Stimulated activated memory B cell treated with anti-CD40 and anti-IgM and Interleukin-4, amounts not matched to agents 10 μg/mL and 1 μg/mL and 100 μg/mL, for 72 hours (primary cell): ENCODE measurements at regions not wholly inside any gene's neighbourhood (a gene's known extent, or its start where the extent isn't known, plus 50 kb on each side); places are given as distances from the start of the nearest gene placed in this dataset.

Source experiments
- ATAC-seq: fragments of 150-1000 bp; cut with Tn5 transposase; 2 replicates; pipeline ENCODE4 v1.10.0; 2021
- H3K27ac Mint-ChIP-seq: one replicate; pipeline ENCODE4 v1.8.0; 2022; ENCODE audit warnings: mild to moderate bottlenecking, mixed read lengths
- H3K27me3 Mint-ChIP-seq: one replicate; pipeline ENCODE4 v1.8.0; 2022; ENCODE audit warnings: mixed read lengths
- H3K36me3 Mint-ChIP-seq: one replicate; pipeline ENCODE4 v1.8.0; 2022; ENCODE audit warnings: mixed read lengths
- H3K4me1 Mint-ChIP-seq: one replicate; pipeline ENCODE4 v1.8.0; 2022; ENCODE audit warnings: mixed read lengths
- H3K4me3 Mint-ChIP-seq: one replicate; pipeline ENCODE4 v1.8.0; 2022; ENCODE audit warnings: mild to moderate bottlenecking, moderate library complexity, mixed read lengths
- H3K9me3 Mint-ChIP-seq: one replicate; pipeline ENCODE4 v1.8.0; 2022; ENCODE audit warnings: mixed read lengths

GRCh38 chr6:113181164-113181563 lies 676.0 kb upstream of the MARCKS start:
- H3K4me3 Mint-ChIP-seq: no peak overlapping the region
- H3K27ac Mint-ChIP-seq: no peak overlapping the region
- H3K36me3 Mint-ChIP-seq: no peaks in the 10 kb centered on the region
- H3K9me3 Mint-ChIP-seq: no peaks in the 10 kb centered on the region
- ATAC-seq: no peak
- H3K27me3 Mint-ChIP-seq: no peaks in the 10 kb centered on the region
- no peaks in the 10 kb centered on the region for H3K4me1 Mint-ChIP-seq

GRCh38 chr6:113182370-113183141 lies 674.6 kb upstream of the MARCKS start:
- Mint-ChIP-seq H3K27me3 (no peaks in the 10 kb centered on the region), H3K36me3 (no peaks in the 10 kb centered on the region), H3K4me3 (no peak overlapping the region), H3K27ac (no peak overlapping the region), H3K4me1 (no peaks in the 10 kb centered on the region), H3K9me3 (no peaks in the 10 kb centered on the region)
- no peak for ATAC-seq

- H3K4me3 Mint-ChIP-seq: no peak overlapping the region
- no peak for ATAC-seq
- no peak overlapping the region for H3K27ac Mint-ChIP-seq
- H3K36me3 Mint-ChIP-seq: no peaks in the 10 kb centered on the region
- peaks cover 7% of the 10 kb centered on the region for H3K27me3 Mint-ChIP-seq
- no peaks in the 10 kb centered on the region for H3K4me1 Mint-ChIP-seq
- no peaks in the 10 kb centered on the region for H3K9me3 Mint-ChIP-seq
Observed at GRCh38 chr6:113184291-113184690, 672.9 kb upstream of the MARCKS start.

GRCh38 chr6:113184736-113185135 lies 672.4 kb upstream of the MARCKS start:
- no peaks in the 10 kb centered on the region for H3K36me3 Mint-ChIP-seq
- no peak overlapping the region for H3K27ac Mint-ChIP-seq
- H3K27me3 Mint-ChIP-seq: peaks cover 7% of the 10 kb centered on the region
- H3K4me3 Mint-ChIP-seq: no peak overlapping the region
- H3K4me1 Mint-ChIP-seq: no peaks in the 10 kb centered on the region
- H3K9me3 Mint-ChIP-seq: no peaks in the 10 kb centered on the region
- ATAC-seq: no peak

GRCh38 chr6:113185299-113185698 lies 671.8 kb upstream of the MARCKS start:
- Mint-ChIP-seq H3K4me1 (no peaks in the 10 kb centered on the region), H3K27ac (no peak overlapping the region), H3K36me3 (no peaks in the 10 kb centered on the region), H3K27me3 (peaks cover 7% of the 10 kb centered on the region), H3K4me3 (no peak overlapping the region), H3K9me3 (no peaks in the 10 kb centered on the region)
- no peak for ATAC-seq

- no peak for ATAC-seq
- Mint-ChIP-seq H3K27ac (no peak overlapping the region), H3K4me3 (no peak overlapping the region), H3K36me3 (no peaks in the 10 kb centered on the region), H3K27me3 (peaks cover 7% of the 10 kb centered on the region), H3K4me1 (no peaks in the 10 kb centered on the region), H3K9me3 (no peaks in the 10 kb centered on the region)
Observed at GRCh38 chr6:113187661-113188060, 669.5 kb upstream of the MARCKS start.

GRCh38 chr6:113188962-113189361 lies 668.2 kb upstream of the MARCKS start:
- Mint-ChIP-seq H3K9me3 (peaks cover 5% of the 10 kb centered on the region), H3K36me3 (no peaks in the 10 kb centered on the region), H3K27me3 (peaks cover 7% of the 10 kb centered on the region), H3K4me3 (no peak overlapping the region), H3K27ac (no peak overlapping the region), H3K4me1 (no peaks in the 10 kb centered on the region)
- no peak for ATAC-seq

GRCh38 chr6:113190170-113190569 lies 667.0 kb upstream of the MARCKS start:
- ATAC-seq: no peak
- Mint-ChIP-seq H3K36me3 (no peaks in the 10 kb centered on the region), H3K9me3 (peaks cover 5% of the 10 kb centered on the region), H3K4me1 (no peaks in the 10 kb centered on the region), H3K4me3 (no peak overlapping the region), H3K27ac (no peak overlapping the region), H3K27me3 (peaks cover 7% of the 10 kb centered on the region)

GRCh38 chr6:113194090-113194489 lies 663.1 kb upstream of the MARCKS start:
- no peaks in the 10 kb centered on the region for H3K36me3 Mint-ChIP-seq
- H3K27ac Mint-ChIP-seq: no peak overlapping the region
- no peak for ATAC-seq
- H3K4me1 Mint-ChIP-seq: no peaks in the 10 kb centered on the region
- H3K4me3 Mint-ChIP-seq: no peak overlapping the region
- peaks cover 3% of the 10 kb centered on the region for H3K27me3 Mint-ChIP-seq
- peaks cover 5% of the 10 kb centered on the region for H3K9me3 Mint-ChIP-seq

GRCh38 chr6:113202852-113203714 lies 654.1 kb upstream of the MARCKS start:
- Mint-ChIP-seq H3K36me3 (no peaks in the 10 kb centered on the region), H3K4me3 (no peak overlapping the region), H3K27me3 (no peaks in the 10 kb centered on the region), H3K27ac (no peak overlapping the region), H3K9me3 (no peaks in the 10 kb centered on the region), H3K4me1 (no peaks in the 10 kb centered on the region)
- ATAC-seq: no peak

GRCh38 chr6:113203715-113204110 lies 653.4 kb upstream of the MARCKS start:
- Mint-ChIP-seq H3K4me3 (no peak overlapping the region), H3K4me1 (no peaks in the 10 kb centered on the region), H3K9me3 (no peaks in the 10 kb centered on the region), H3K36me3 (no peaks in the 10 kb centered on the region), H3K27ac (no peak overlapping the region), H3K27me3 (no peaks in the 10 kb centered on the region)
- no peak for ATAC-seq

- no peaks in the 10 kb centered on the region for H3K9me3 Mint-ChIP-seq
- ATAC-seq: no peak
- H3K27me3 Mint-ChIP-seq: no peaks in the 10 kb centered on the region
- H3K36me3 Mint-ChIP-seq: no peaks in the 10 kb centered on the region
- H3K27ac Mint-ChIP-seq: no peak overlapping the region
- no peaks in the 10 kb centered on the region for H3K4me1 Mint-ChIP-seq
- H3K4me3 Mint-ChIP-seq: no peak overlapping the region
Observed at GRCh38 chr6:113205553-113205952, 651.6 kb upstream of the MARCKS start.

GRCh38 chr6:113208726-113209125 lies 648.4 kb upstream of the MARCKS start:
- no peaks in the 10 kb centered on the region for H3K27me3 Mint-ChIP-seq
- no peak for ATAC-seq
- no peak overlapping the region for H3K27ac Mint-ChIP-seq
- no peaks in the 10 kb centered on the region for H3K36me3 Mint-ChIP-seq
- H3K9me3 Mint-ChIP-seq: no peaks in the 10 kb centered on the region
- H3K4me3 Mint-ChIP-seq: no peak overlapping the region
- no peaks in the 10 kb centered on the region for H3K4me1 Mint-ChIP-seq

GRCh38 chr6:113209315-113209714 lies 647.8 kb upstream of the MARCKS start:
- H3K9me3 Mint-ChIP-seq: no peaks in the 10 kb centered on the region
- no peaks in the 10 kb centered on the region for H3K4me1 Mint-ChIP-seq
- no peaks in the 10 kb centered on the region for H3K27me3 Mint-ChIP-seq
- no peak overlapping the region for H3K27ac Mint-ChIP-seq
- H3K4me3 Mint-ChIP-seq: no peak overlapping the region
- no peaks in the 10 kb centered on the region for H3K36me3 Mint-ChIP-seq
- no peak for ATAC-seq

- Mint-ChIP-seq H3K27me3 (no peaks in the 10 kb centered on the region), H3K4me1 (no peaks in the 10 kb centered on the region), H3K36me3 (no peaks in the 10 kb centered on the region), H3K9me3 (no peaks in the 10 kb centered on the region), H3K4me3 (no peak overlapping the region), H3K27ac (no peak overlapping the region)
- ATAC-seq: no peak
Observed at GRCh38 chr6:113211170-113211569, 646.0 kb upstream of the MARCKS start.

GRCh38 chr6:113219783-113220182 lies 637.4 kb upstream of the MARCKS start:
- Mint-ChIP-seq H3K9me3 (peaks cover 3% of the 10 kb centered on the region), H3K27ac (no peak overlapping the region)

More at GRCh38 chr6:113219783-113220182, 637.4 kb upstream of the MARCKS start:
- ATAC-seq: no peak
- Mint-ChIP-seq H3K36me3 (no peaks in the 10 kb centered on the region), H3K4me3 (no peak overlapping the region), H3K27me3 (no peaks in the 10 kb centered on the region), H3K4me1 (no peaks in the 10 kb centered on the region)
